ENCODE measurements at regions not wholly inside any gene's neighbourhood (a gene's known extent, or its start where the extent isn't known, plus 50 kb on each side); places are given as distances from the start of the nearest gene placed in this dataset.

- H2AK5ac ChIP-seq (ENCODE audit: insufficient read length, low read length): no peak overlapping the region
- no peaks in the 10 kb centered on the region for H3K27me3 ChIP-seq (ENCODE audit: insufficient read depth, low read length)
- no peaks in the 10 kb centered on the region for H3K79me2 ChIP-seq (ENCODE audit: insufficient read depth, low read length)
- Mint-ChIP-seq H3K27ac (no peak overlapping the region), H3K27me3 (ENCODE audit: low read depth) (no peaks in the 10 kb centered on the region), H3K4me1 (no peaks in the 10 kb centered on the region), H3K4me3 (no peak overlapping the region), H3K36me3 (ENCODE audit: insufficient read depth in 1 of 3, low read depth in 3 of 3) (no peaks in the 10 kb centered on the region; a peak in 1 of 7 replicates), H3K9me3 (peaks cover 6 to 35% of the 10 kb centered on the region in 2 experiments; a peak in 4 of 5 replicates)
- H3K9me3 ChIP-seq (ENCODE audit: control insufficient read depth, low read depth, low read length): no peaks in the 10 kb centered on the region
- no peak overlapping the region for H3K18ac ChIP-seq (ENCODE audit: insufficient read length, low read depth, low read length)
- no peak overlapping the region for H3K23ac ChIP-seq (ENCODE audit: insufficient read length, low read depth, low read length)
- no peaks in the 10 kb centered on the region for H4K20me1 ChIP-seq (ENCODE audit: control insufficient read depth, insufficient read depth, insufficient read length)
- no peak overlapping the region for H2BK5ac ChIP-seq (ENCODE audit: insufficient read length, low read length)
- no peak overlapping the region for H3K14ac ChIP-seq (ENCODE audit: insufficient read depth, low read length)
- no peak overlapping the region for H3T11ph ChIP-seq (ENCODE audit: low read length)
- H4K91ac ChIP-seq (ENCODE audit: insufficient read length, low read depth, low read length): no peak overlapping the region
- no peaks in the 10 kb centered on the region for H3K23me2 ChIP-seq (ENCODE audit: insufficient read length, low read depth, low read length, poor library complexity, severe bottlenecking)
- H2BK15ac ChIP-seq (ENCODE audit: low read depth, low read length): no peak overlapping the region
- no peak overlapping the region for H2BK120ac ChIP-seq (ENCODE audit: low read depth, low read length, poor library complexity, severe bottlenecking)
- H3K79me1 ChIP-seq (ENCODE audit: insufficient read depth, low read depth, low read length, poor library complexity, severe bottlenecking): no peaks in the 10 kb centered on the region
- H2BK20ac ChIP-seq (ENCODE audit: low read depth, low read length, poor library complexity, severe bottlenecking): no peak overlapping the region
- H4K8ac ChIP-seq (replicated peaks; ENCODE audit: insufficient read length, low read depth, low read length): no peak overlapping the region
- H2BK12ac ChIP-seq (ENCODE audit: insufficient read length, low read depth, low read length): no peak overlapping the region
- no peak overlapping the region for H3K27ac ChIP-seq (ENCODE audit: insufficient read length, low read depth, low read length)
- H4K5ac ChIP-seq (ENCODE audit: insufficient read length, low read depth, low read length): no peak overlapping the region
- no CpG with 5 or more reads among the region's 3 CpGs for WGBS (ENCODE audit: extremely low coverage, insufficient read length, low lambda C conversion rate)
- H3K56ac ChIP-seq (ENCODE audit: insufficient read length, low read depth, low read length): no peak overlapping the region
- DNase-seq: no peak
- no peak overlapping the region for H3K4me2 ChIP-seq (ENCODE audit: insufficient read depth, insufficient read length, low read length)
- H2AFZ ChIP-seq (ENCODE audit: low read length): no peak overlapping the region
- no peak overlapping the region for H3K9ac ChIP-seq (ENCODE audit: extremely low read depth, insufficient read length, low read length)
- no peak for TF ChIP-seq CTCF (conservative IDR thresholded peaks at IDR 0.05)
- no peaks in the 10 kb centered on the region for H3K4me1 ChIP-seq (ENCODE audit: insufficient read depth, low read length)
- no peak overlapping the region for H3K4ac ChIP-seq (ENCODE audit: low read depth, low read length)
Observed at GRCh38 chrX:22373094-22373493, 100.4 kb downstream of the CBLL2 start.
